SK-N-SH (cell line): ENCODE measurements at regions not wholly inside any gene's neighbourhood (a gene's known extent, or its start where the extent isn't known, plus 50 kb on each side); places are given as distances from the start of the nearest gene placed in this dataset.

ENCODE experiments used
- EZH2phosphoT487 ChIP-seq: fragments of 200-600 bp; sonication (generic); IDR thresholded peaks from 2 replicates; pipeline ENCODE4 v1.6.1; 2017; ENCODE audit warnings: low read depth, mixed run types, mild to moderate bottlenecking, antibody characterized with exemption, moderate library complexity, borderline replicate concordance
- FOSL2 ChIP-seq: IDR thresholded peaks from 2 replicates; pipeline ENCODE4 v1.4.0; 2012; ENCODE audit warnings: low read depth, mild to moderate bottlenecking, moderate library complexity, borderline replicate concordance
- FOXJ3 ChIP-seq: sonication (generic); formaldehyde crosslinking; IDR thresholded peaks from 2 replicates; pipeline ENCODE4 v1.5.1; 2020; ENCODE audit warnings: mild to moderate bottlenecking, missing genetic modification reagents
- JUND ChIP-seq: IDR thresholded peaks from 2 replicates; pipeline ENCODE4 v1.4.0; 2012
- NRF1 ChIP-seq: IDR thresholded peaks from 2 replicates; pipeline ENCODE4 v1.6.1; 2012; ENCODE audit warnings: low read depth, mild to moderate bottlenecking, low read length
- POLR2AphosphoS5 ChIP-seq: IDR thresholded peaks from 2 replicates; pipeline ENCODE4 v1.6.1; 2012; ENCODE audit warnings: low read depth, low read length
- RAD21 ChIP-seq: IDR thresholded peaks from 2 replicates; pipeline ENCODE4 v1.6.1; 2012; ENCODE audit warnings: mild to moderate bottlenecking, low read length
- RFX5 ChIP-seq: IDR thresholded peaks from 2 replicates; pipeline ENCODE4 v1.6.1; 2012; ENCODE audit warnings: mild to moderate bottlenecking, improper control_type of control experiment, low read length
- SIN3A ChIP-seq: IDR thresholded peaks from 2 replicates; pipeline ENCODE4 v1.6.1; 2012; ENCODE audit warnings: low read depth, mild to moderate bottlenecking, low read length, moderate library complexity, borderline replicate concordance
- SMC3 ChIP-seq: IDR thresholded peaks from 2 replicates; pipeline ENCODE4 v1.6.1; 2012; ENCODE audit warnings: low read depth, low read length, improper control_type of control experiment
- TAF1 ChIP-seq: IDR thresholded peaks from 2 replicates; pipeline ENCODE4 v1.6.1; 2012; ENCODE audit warnings: low read depth, mild to moderate bottlenecking, low read length, moderate library complexity, borderline replicate concordance
- TCF12 ChIP-seq: IDR thresholded peaks from 2 replicates; pipeline ENCODE4 v1.4.0; 2012
- TF ChIP-seq, protein P1 (sequence below): fragments of 200-600 bp; sonication (generic); IDR thresholded peaks from 2 replicates; pipeline ENCODE4 v1.6.1; 2017; ENCODE audit warnings: antibody characterized with exemption, mild to moderate bottlenecking, moderate library complexity
- TF ChIP-seq, protein P2 (sequence below): IDR thresholded peaks from 2 replicates; pipeline ENCODE4 v1.6.1; 2012; ENCODE audit warnings: mild to moderate bottlenecking, low read depth, low read length, moderate library complexity

DNA sequence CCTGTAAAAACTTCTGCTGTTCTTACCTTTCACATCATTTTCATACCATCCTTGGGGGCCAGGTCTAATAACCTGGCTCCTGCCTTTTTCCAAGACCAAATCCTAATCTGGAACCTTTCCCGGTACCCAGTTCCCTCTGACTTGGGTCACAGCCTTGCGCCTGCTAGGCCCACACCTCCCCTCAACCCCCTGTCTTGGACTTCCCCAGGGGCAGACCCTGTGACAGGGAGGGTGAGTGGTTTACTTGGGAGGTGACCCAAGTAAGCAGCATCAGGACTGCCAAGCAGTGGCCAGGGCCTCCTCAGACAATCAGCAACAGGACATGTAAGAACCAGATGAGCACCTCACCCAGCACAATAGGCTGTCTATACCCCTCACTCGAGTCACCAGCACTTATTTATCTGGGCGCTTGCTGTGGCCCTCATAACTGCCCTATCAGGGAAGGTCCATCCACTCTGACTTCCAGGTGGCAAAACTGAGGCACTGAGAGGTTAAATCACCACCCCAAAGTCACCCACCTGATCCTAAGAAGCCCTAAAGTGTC is 124.7 kb downstream of the MATN1 start:
- TF ChIP-seq SMC3 = no peak
- TF ChIP-seq, protein P1, sequence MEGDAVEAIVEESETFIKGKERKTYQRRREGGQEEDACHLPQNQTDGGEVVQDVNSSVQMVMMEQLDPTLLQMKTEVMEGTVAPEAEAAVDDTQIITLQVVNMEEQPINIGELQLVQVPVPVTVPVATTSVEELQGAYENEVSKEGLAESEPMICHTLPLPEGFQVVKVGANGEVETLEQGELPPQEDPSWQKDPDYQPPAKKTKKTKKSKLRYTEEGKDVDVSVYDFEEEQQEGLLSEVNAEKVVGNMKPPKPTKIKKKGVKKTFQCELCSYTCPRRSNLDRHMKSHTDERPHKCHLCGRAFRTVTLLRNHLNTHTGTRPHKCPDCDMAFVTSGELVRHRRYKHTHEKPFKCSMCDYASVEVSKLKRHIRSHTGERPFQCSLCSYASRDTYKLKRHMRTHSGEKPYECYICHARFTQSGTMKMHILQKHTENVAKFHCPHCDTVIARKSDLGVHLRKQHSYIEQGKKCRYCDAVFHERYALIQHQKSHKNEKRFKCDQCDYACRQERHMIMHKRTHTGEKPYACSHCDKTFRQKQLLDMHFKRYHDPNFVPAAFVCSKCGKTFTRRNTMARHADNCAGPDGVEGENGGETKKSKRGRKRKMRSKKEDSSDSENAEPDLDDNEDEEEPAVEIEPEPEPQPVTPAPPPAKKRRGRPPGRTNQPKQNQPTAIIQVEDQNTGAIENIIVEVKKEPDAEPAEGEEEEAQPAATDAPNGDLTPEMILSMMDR = no peak
- no peak for TF ChIP-seq POLR2AphosphoS5
- TF ChIP-seq SIN3A = no peak
- no peak for TF ChIP-seq JUND
- TF ChIP-seq TAF1 = no peak
- no peak for TF ChIP-seq FOSL2
- no peak for TF ChIP-seq NRF1
- TF ChIP-seq EZH2phosphoT487 = no peak
- TF ChIP-seq, protein P2, sequence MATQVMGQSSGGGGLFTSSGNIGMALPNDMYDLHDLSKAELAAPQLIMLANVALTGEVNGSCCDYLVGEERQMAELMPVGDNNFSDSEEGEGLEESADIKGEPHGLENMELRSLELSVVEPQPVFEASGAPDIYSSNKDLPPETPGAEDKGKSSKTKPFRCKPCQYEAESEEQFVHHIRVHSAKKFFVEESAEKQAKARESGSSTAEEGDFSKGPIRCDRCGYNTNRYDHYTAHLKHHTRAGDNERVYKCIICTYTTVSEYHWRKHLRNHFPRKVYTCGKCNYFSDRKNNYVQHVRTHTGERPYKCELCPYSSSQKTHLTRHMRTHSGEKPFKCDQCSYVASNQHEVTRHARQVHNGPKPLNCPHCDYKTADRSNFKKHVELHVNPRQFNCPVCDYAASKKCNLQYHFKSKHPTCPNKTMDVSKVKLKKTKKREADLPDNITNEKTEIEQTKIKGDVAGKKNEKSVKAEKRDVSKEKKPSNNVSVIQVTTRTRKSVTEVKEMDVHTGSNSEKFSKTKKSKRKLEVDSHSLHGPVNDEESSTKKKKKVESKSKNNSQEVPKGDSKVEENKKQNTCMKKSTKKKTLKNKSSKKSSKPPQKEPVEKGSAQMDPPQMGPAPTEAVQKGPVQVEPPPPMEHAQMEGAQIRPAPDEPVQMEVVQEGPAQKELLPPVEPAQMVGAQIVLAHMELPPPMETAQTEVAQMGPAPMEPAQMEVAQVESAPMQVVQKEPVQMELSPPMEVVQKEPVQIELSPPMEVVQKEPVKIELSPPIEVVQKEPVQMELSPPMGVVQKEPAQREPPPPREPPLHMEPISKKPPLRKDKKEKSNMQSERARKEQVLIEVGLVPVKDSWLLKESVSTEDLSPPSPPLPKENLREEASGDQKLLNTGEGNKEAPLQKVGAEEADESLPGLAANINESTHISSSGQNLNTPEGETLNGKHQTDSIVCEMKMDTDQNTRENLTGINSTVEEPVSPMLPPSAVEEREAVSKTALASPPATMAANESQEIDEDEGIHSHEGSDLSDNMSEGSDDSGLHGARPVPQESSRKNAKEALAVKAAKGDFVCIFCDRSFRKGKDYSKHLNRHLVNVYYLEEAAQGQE = no peak
- no peak for TF ChIP-seq TCF12
- no peak for TF ChIP-seq RFX5
- no peak for TF ChIP-seq RAD21
- TF ChIP-seq FOXJ3 (CRISPR knock-in tag) = no peak
